ENCODE measurements at regions not wholly inside any gene's neighbourhood (a gene's known extent, or its start where the extent isn't known, plus 50 kb on each side); places are given as distances from the start of the nearest gene placed in this dataset.

GRCh38 chr5:130616161-130616560, 548.9 kb downstream of the HINT1 start:
- no TSS peak for BruUV-seq (replicated peaks)
- no peaks in the 10 kb centered on the region for H3K79me2 ChIP-seq (ENCODE audit: control insufficient read depth, insufficient read depth, low read length)
- H3K9me3 ChIP-seq (replicated peaks; ENCODE audit: control insufficient read depth, insufficient read depth, low read depth, low read length), result no peaks in the 10 kb centered on the region
- intact Hi-C loops (cut with micrococcal nuclease), result no loop called here
- H3K4me2 ChIP-seq (ENCODE audit: insufficient read depth, low read length), result no peak overlapping the region
- ATAC-seq (no peak), DNase-seq (ENCODE audit: extremely low read depth in 1 of 4, low spot score in 3 of 4) (no peak), FAIRE-seq (no peak)
- ChIA-PET POLR2A (no interaction called here), CTCF (ENCODE audit: low intra/inter-chr PET ratio) (no interaction called here)
- no peak overlapping the region for H3K4me3 ChIP-seq
- in situ Hi-C loops (cut with MboI), result no loop called here
- no peaks in the 10 kb centered on the region for H3K9me1 ChIP-seq (ENCODE audit: control insufficient read depth, insufficient read depth, low read length)
- H3K4me1 ChIP-seq (replicated peaks in 1 of 2; ENCODE audit: control insufficient read depth in 2 of 2, insufficient read depth in 2 of 2, low read length in 2 of 2), result no peaks in the 10 kb centered on the region
- H4K20me1 ChIP-seq (replicated peaks; ENCODE audit: control insufficient read depth, insufficient read depth, low read length), result no peaks in the 10 kb centered on the region
- no peak overlapping the region for H3K27ac ChIP-seq (ENCODE audit: extremely low read depth, low read depth, low read length)
- WGBS (ENCODE audit: insufficient coverage, low coverage, missing lambda C conversion rate), result 0% methylated on average over 2 of the region's 2 CpGs
- H3K36me3 ChIP-seq (ENCODE audit: control insufficient read depth, insufficient read depth, low read length), result no peaks in the 10 kb centered on the region
- TF ChIP-seq ARID3B (CRISPR knock-in tag; IDR thresholded peaks at IDR 0.05; ENCODE audit: borderline replicate concordance) (no peak), TRIM25 (IDR thresholded peaks at IDR 0.05; ENCODE audit: borderline replicate concordance) (no peak), HDGF (IDR thresholded peaks at IDR 0.05) (no peak), ZBTB26 (CRISPR knock-in tag; IDR thresholded peaks at IDR 0.05) (no peak), ZNF354B (CRISPR knock-in tag; IDR thresholded peaks at IDR 0.05) (no peak), ZKSCAN1 (IDR thresholded peaks at IDR 0.05; ENCODE audit: low read depth, low read length) (no peak), SPI1 (IDR thresholded peaks at IDR 0.05; ENCODE audit: borderline replicate concordance, low read depth, low read length) (no peak)
- no peak overlapping the region for H3K9ac ChIP-seq (ENCODE audit: insufficient read depth in 1 of 2, low read depth in 2 of 2, low read length in 2 of 2)
- no peaks in the 10 kb centered on the region for H3K27me3 ChIP-seq (ENCODE audit: control insufficient read depth in 2 of 2, insufficient read depth in 2 of 2, low read length in 2 of 2)
- no peak overlapping the region for H2AFZ ChIP-seq (ENCODE audit: low read depth, low read length)
